ENCODE measurements at regions not wholly inside any gene's neighbourhood (a gene's known extent, or its start where the extent isn't known, plus 50 kb on each side); places are given as distances from the start of the nearest gene placed in this dataset.

DNA sequence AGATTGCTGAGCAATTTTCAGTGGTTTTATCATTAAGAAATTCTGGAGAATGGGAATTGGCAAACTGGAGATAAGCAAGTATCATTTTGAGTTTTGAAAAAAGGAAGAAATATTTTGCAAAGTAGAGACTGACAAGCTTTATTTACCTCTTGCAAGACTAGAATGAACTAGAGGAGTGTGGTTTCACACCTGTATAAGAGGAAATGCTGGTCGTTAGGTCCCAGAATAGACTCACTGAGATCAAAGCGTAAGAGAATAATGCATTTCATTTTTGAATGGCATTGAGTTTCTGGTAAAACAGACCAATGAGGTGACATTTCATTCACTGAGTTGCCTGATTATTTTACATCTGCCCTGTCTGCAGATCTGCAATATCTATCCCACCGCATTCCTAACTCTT lies 308.1 kb downstream of the ADGRL2 start:
- Mint-ChIP-seq H3K27ac (no peak overlapping the region), H3K27me3 (ENCODE audit: low read depth) (no peaks in the 10 kb centered on the region; the same call in 1 of the 2 replicates), H3K4me1 (peaks cover 11% of the 10 kb centered on the region), H3K4me3 (no peak overlapping the region), H3K36me3 (no peaks in the 10 kb centered on the region; the same call in 1 of the 2 replicates), H3K9me3 (peaks cover 11% of the 10 kb centered on the region)
- POLR2A ChIA-PET = no interaction called here
- TF ChIP-seq PRRX2 (CRISPR knock-in tag; IDR thresholded peaks at IDR 0.05) (no peak), GTF2I (CRISPR knock-in tag; conservative IDR thresholded peaks at IDR 0.05) (no peak), ZNF416 (CRISPR knock-in tag; IDR thresholded peaks at IDR 0.05) (no peak), ZNF219 (CRISPR knock-in tag; IDR thresholded peaks at IDR 0.05; ENCODE audit: borderline replicate concordance) (no peak), ZNF423 (CRISPR knock-in tag; IDR thresholded peaks at IDR 0.05) (no peak), SMAD3 (CRISPR knock-in tag; IDR thresholded peaks at IDR 0.05; ENCODE audit: borderline replicate concordance) (no peak)
- TF ChIP-seq, protein P1, sequence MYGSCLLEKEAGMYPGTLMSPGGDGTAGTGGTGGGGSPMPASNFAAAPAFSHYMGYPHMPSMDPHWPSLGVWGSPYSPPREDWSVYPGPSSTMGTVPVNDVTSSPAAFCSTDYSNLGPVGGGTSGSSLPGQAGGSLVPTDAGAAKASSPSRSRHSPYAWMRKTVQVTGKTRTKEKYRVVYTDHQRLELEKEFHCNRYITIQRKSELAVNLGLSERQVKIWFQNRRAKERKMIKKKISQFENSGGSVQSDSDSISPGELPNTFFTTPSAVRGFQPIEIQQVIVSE (CRISPR knock-in tag; IDR thresholded peaks at IDR 0.05; ENCODE audit: borderline replicate concordance) = no peak
- TF ChIP-seq, protein P2, sequence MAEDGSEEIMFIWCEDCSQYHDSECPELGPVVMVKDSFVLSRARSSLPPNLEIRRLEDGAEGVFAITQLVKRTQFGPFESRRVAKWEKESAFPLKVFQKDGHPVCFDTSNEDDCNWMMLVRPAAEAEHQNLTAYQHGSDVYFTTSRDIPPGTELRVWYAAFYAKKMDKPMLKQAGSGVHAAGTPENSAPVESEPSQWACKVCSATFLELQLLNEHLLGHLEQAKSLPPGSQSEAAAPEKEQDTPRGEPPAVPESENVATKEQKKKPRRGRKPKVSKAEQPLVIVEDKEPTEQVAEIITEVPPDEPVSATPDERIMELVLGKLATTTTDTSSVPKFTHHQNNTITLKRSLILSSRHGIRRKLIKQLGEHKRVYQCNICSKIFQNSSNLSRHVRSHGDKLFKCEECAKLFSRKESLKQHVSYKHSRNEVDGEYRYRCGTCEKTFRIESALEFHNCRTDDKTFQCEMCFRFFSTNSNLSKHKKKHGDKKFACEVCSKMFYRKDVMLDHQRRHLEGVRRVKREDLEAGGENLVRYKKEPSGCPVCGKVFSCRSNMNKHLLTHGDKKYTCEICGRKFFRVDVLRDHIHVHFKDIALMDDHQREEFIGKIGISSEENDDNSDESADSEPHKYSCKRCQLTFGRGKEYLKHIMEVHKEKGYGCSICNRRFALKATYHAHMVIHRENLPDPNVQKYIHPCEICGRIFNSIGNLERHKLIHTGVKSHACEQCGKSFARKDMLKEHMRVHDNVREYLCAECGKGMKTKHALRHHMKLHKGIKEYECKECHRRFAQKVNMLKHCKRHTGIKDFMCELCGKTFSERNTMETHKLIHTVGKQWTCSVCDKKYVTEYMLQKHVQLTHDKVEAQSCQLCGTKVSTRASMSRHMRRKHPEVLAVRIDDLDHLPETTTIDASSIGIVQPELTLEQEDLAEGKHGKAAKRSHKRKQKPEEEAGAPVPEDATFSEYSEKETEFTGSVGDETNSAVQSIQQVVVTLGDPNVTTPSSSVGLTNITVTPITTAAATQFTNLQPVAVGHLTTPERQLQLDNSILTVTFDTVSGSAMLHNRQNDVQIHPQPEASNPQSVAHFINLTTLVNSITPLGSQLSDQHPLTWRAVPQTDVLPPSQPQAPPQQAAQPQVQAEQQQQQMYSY (CRISPR knock-in tag; IDR thresholded peaks at IDR 0.05) = no peak
- TF ChIP-seq, protein P3, sequence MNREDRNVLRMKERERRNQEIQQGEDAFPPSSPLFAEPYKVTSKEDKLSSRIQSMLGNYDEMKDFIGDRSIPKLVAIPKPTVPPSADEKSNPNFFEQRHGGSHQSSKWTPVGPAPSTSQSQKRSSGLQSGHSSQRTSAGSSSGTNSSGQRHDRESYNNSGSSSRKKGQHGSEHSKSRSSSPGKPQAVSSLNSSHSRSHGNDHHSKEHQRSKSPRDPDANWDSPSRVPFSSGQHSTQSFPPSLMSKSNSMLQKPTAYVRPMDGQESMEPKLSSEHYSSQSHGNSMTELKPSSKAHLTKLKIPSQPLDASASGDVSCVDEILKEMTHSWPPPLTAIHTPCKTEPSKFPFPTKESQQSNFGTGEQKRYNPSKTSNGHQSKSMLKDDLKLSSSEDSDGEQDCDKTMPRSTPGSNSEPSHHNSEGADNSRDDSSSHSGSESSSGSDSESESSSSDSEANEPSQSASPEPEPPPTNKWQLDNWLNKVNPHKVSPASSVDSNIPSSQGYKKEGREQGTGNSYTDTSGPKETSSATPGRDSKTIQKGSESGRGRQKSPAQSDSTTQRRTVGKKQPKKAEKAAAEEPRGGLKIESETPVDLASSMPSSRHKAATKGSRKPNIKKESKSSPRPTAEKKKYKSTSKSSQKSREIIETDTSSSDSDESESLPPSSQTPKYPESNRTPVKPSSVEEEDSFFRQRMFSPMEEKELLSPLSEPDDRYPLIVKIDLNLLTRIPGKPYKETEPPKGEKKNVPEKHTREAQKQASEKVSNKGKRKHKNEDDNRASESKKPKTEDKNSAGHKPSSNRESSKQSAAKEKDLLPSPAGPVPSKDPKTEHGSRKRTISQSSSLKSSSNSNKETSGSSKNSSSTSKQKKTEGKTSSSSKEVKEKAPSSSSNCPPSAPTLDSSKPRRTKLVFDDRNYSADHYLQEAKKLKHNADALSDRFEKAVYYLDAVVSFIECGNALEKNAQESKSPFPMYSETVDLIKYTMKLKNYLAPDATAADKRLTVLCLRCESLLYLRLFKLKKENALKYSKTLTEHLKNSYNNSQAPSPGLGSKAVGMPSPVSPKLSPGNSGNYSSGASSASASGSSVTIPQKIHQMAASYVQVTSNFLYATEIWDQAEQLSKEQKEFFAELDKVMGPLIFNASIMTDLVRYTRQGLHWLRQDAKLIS (CRISPR knock-in tag; IDR thresholded peaks at IDR 0.05; ENCODE audit: borderline replicate concordance) = no peak
- TF ChIP-seq, protein P4, sequence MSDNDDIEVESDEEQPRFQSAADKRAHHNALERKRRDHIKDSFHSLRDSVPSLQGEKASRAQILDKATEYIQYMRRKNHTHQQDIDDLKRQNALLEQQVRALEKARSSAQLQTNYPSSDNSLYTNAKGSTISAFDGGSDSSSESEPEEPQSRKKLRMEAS (CRISPR knock-in tag; IDR thresholded peaks at IDR 0.05) = no peak
- TF ChIP-seq, protein P5, sequence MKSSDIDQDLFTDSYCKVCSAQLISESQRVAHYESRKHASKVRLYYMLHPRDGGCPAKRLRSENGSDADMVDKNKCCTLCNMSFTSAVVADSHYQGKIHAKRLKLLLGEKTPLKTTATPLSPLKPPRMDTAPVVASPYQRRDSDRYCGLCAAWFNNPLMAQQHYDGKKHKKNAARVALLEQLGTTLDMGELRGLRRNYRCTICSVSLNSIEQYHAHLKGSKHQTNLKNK (CRISPR knock-in tag; IDR thresholded peaks at IDR 0.05) = no peak
- TF ChIP-seq, protein P6, sequence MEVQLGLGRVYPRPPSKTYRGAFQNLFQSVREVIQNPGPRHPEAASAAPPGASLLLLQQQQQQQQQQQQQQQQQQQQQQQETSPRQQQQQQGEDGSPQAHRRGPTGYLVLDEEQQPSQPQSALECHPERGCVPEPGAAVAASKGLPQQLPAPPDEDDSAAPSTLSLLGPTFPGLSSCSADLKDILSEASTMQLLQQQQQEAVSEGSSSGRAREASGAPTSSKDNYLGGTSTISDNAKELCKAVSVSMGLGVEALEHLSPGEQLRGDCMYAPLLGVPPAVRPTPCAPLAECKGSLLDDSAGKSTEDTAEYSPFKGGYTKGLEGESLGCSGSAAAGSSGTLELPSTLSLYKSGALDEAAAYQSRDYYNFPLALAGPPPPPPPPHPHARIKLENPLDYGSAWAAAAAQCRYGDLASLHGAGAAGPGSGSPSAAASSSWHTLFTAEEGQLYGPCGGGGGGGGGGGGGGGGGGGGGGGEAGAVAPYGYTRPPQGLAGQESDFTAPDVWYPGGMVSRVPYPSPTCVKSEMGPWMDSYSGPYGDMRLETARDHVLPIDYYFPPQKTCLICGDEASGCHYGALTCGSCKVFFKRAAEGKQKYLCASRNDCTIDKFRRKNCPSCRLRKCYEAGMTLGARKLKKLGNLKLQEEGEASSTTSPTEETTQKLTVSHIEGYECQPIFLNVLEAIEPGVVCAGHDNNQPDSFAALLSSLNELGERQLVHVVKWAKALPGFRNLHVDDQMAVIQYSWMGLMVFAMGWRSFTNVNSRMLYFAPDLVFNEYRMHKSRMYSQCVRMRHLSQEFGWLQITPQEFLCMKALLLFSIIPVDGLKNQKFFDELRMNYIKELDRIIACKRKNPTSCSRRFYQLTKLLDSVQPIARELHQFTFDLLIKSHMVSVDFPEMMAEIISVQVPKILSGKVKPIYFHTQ (CRISPR knock-in tag; IDR thresholded peaks at IDR 0.05) = no peak
- TF ChIP-seq, protein P7, sequence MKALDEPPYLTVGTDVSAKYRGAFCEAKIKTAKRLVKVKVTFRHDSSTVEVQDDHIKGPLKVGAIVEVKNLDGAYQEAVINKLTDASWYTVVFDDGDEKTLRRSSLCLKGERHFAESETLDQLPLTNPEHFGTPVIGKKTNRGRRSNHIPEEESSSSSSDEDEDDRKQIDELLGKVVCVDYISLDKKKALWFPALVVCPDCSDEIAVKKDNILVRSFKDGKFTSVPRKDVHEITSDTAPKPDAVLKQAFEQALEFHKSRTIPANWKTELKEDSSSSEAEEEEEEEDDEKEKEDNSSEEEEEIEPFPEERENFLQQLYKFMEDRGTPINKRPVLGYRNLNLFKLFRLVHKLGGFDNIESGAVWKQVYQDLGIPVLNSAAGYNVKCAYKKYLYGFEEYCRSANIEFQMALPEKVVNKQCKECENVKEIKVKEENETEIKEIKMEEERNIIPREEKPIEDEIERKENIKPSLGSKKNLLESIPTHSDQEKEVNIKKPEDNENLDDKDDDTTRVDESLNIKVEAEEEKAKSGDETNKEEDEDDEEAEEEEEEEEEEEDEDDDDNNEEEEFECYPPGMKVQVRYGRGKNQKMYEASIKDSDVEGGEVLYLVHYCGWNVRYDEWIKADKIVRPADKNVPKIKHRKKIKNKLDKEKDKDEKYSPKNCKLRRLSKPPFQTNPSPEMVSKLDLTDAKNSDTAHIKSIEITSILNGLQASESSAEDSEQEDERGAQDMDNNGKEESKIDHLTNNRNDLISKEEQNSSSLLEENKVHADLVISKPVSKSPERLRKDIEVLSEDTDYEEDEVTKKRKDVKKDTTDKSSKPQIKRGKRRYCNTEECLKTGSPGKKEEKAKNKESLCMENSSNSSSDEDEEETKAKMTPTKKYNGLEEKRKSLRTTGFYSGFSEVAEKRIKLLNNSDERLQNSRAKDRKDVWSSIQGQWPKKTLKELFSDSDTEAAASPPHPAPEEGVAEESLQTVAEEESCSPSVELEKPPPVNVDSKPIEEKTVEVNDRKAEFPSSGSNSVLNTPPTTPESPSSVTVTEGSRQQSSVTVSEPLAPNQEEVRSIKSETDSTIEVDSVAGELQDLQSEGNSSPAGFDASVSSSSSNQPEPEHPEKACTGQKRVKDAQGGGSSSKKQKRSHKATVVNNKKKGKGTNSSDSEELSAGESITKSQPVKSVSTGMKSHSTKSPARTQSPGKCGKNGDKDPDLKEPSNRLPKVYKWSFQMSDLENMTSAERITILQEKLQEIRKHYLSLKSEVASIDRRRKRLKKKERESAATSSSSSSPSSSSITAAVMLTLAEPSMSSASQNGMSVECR (CRISPR knock-in tag; IDR thresholded peaks at IDR 0.05; ENCODE audit: borderline replicate concordance) = no peak
- TF ChIP-seq, protein P8, sequence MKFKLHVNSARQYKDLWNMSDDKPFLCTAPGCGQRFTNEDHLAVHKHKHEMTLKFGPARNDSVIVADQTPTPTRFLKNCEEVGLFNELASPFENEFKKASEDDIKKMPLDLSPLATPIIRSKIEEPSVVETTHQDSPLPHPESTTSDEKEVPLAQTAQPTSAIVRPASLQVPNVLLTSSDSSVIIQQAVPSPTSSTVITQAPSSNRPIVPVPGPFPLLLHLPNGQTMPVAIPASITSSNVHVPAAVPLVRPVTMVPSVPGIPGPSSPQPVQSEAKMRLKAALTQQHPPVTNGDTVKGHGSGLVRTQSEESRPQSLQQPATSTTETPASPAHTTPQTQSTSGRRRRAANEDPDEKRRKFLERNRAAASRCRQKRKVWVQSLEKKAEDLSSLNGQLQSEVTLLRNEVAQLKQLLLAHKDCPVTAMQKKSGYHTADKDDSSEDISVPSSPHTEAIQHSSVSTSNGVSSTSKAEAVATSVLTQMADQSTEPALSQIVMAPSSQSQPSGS (CRISPR knock-in tag; IDR thresholded peaks at IDR 0.05; ENCODE audit: borderline replicate concordance, low read depth) = no peak
- DNase-seq (ENCODE audit: low spot score) (no peak), ATAC-seq (no peak)
- CTCF ChIA-PET = no interaction called here
